T-cell (primary cell): ENCODE measurements at regions not wholly inside any gene's neighbourhood (a gene's known extent, or its start where the extent isn't known, plus 50 kb on each side); places are given as distances from the start of the nearest gene placed in this dataset.

Experiments
- ATAC-seq, 4 experiments: fragments of 200-7000 bp in 3 of 4; fragments of 150-1000 bp in 1 of 4; cut with Tn5 transposase; replicated peaks in 1 of 4; 1 replicate in 3 of 4; 2 replicates in 1 of 4; pipeline ENCODE4 v1.10.0; 2021; ENCODE audit warnings: moderate library complexity in 3 of 4, mild to moderate bottlenecking in 2 of 4, moderate number of reproducible peaks in 1 of 4
- CTCF ChIA-PET, 2 donors: fragments of 300-600 bp; sonication (Branson Sonifier 250); formaldehyde crosslinking; loops; one replicate each; lab custom pipeline; 2022; ENCODE audit warnings: antibody characterized with exemption in 2 of 2; lab: Charles Lee
- POLR2A ChIA-PET, 2 donors: fragments of 300-600 bp; sonication (Branson Sonifier 250); formaldehyde crosslinking; loops; one replicate each; lab custom pipeline; 2022; ENCODE audit warnings: antibody characterized with exemption in 2 of 2; lab: Charles Lee
- DNase-seq, 35 experiments: peaks; one replicate each; pipeline versions ENCODE4 v3.0.0 to v3.0.0-alpha.2; 2013 to 2023
- H3K27ac ChIP-seq: one replicate; pipeline ENCODE4 v1.5.1; 2013; ENCODE audit warnings: low read length
- H3K27me3 ChIP-seq, 2 experiments: replicated peaks in 1 of 2; 1 replicate in 1 of 2; 2 replicates in 1 of 2; pipeline versions ENCODE4 v1.6.1 to v1.7.0; 2013; ENCODE audit warnings: low read length in 1 of 2, mixed read lengths in 1 of 2; ENCODE audit not compliant: control insufficient read depth in 2 of 2, insufficient read depth in 2 of 2; ENCODE audit errors: extremely low read depth in 1 of 2
- H3K36me3 ChIP-seq, 2 donors: 1 replicate in 1 of 2; 2 replicates in 1 of 2; pipeline versions ENCODE4 v1.6.1 to v1.7.0; 2013; ENCODE audit warnings: low read length in 1 of 2; ENCODE audit not compliant: control insufficient read depth in 2 of 2, insufficient read depth in 1 of 2; ENCODE audit errors: extremely low read depth in 1 of 2
- H3K4me1 ChIP-seq, 2 experiments: 1 replicate in 1 of 2; 2 replicates in 1 of 2; pipeline versions ENCODE4 v1.6.1 to v1.7.0; 2013; ENCODE audit warnings: low read length in 2 of 2, mixed read lengths in 1 of 2; ENCODE audit not compliant: insufficient read depth in 2 of 2, control insufficient read depth in 1 of 2; ENCODE audit errors: extremely low read depth in 1 of 2
- H3K4me3 ChIP-seq, 2 donors: 1 replicate in 1 of 2; 2 replicates in 1 of 2; pipeline versions ENCODE4 v1.5.1 to v1.7.0; 2013; ENCODE audit warnings: mild to moderate bottlenecking in 2 of 2, low read length in 1 of 2, moderate library complexity in 1 of 2; ENCODE audit not compliant: control insufficient read depth in 1 of 2; ENCODE audit errors: extremely low read depth in 1 of 2
- H3K9me3 ChIP-seq: 2 replicates; pipeline ENCODE4 v1.7.0; 2013
- H3K27ac Mint-ChIP-seq, 2 donors: one replicate each; pipeline ENCODE4 v1.8.0; 2020 to 2021; ENCODE audit warnings: mild to moderate bottlenecking in 2 of 2, mixed read lengths in 2 of 2
- H3K27me3 Mint-ChIP-seq, 2 donors: one replicate each; pipeline ENCODE4 v1.8.0; 2021 to 2022; ENCODE audit warnings: mixed read lengths in 2 of 2
- H3K36me3 Mint-ChIP-seq: one replicate; pipeline ENCODE4 v1.8.0; 2021; ENCODE audit warnings: mixed read lengths
- H3K4me1 Mint-ChIP-seq, 3 donors: one replicate each; pipeline ENCODE4 v1.8.0; 2020 to 2022; ENCODE audit warnings: mixed read lengths in 3 of 3, mild to moderate bottlenecking in 1 of 3
- H3K4me3 Mint-ChIP-seq, 3 donors: one replicate each; pipeline ENCODE4 v1.8.0; 2020 to 2022; ENCODE audit warnings: mild to moderate bottlenecking in 3 of 3, mixed read lengths in 3 of 3, moderate library complexity in 3 of 3
- H3K9me3 Mint-ChIP-seq, 3 donors: one replicate each; pipeline ENCODE4 v1.8.0; 2020 to 2022; ENCODE audit warnings: mixed read lengths in 3 of 3
- WGBS: methylation state at CpG from one replicate; pipeline ENCODE4 v1.1.5; 2013; ENCODE audit warnings: missing lambda C conversion rate; ENCODE audit not compliant: insufficient coverage; 5-methylcytosine and 5-hydroxymethylcytosine counted together

DNA sequence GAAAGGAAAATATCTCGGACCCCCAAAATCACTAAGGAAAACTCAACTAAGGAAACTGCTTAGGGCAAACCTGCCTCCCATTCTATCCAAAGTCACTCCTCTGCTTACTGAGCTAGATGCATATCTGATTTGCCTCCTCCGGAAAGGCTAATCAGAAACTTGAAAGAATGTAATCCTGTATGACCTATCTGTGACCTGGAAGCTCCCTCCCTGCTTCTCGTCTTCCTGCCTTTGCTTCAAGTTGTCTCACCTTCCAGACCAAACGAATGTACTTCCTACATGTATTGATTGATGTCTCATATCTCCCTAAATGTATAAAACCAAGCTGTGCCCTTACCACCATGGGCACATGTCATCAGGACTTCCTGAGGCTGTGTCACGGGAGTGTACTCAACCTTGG, 58.1 kb upstream of the SEC61G start:
- H3K27ac ChIP-seq, result no peak overlapping the region
- no peaks in the 10 kb centered on the region for H3K36me3 ChIP-seq
- Mint-ChIP-seq H3K27me3 (peaks cover 6 to 7% of the 10 kb centered on the region in 2 donors), H3K4me3 (no peak overlapping the region), H3K9me3 (no peaks in the 10 kb centered on the region), H3K36me3 (no peaks in the 10 kb centered on the region), H3K27ac (no peak overlapping the region), H3K4me1 (no peaks in the 10 kb centered on the region)
- peaks cover 2 to 6% of the 10 kb centered on the region in 2 experiments for H3K27me3 ChIP-seq
- DNase-seq (no peak), ATAC-seq (no peak)
- CTCF ChIA-PET, result no interaction called here
- no peak overlapping the region for H3K4me3 ChIP-seq
- no peaks in the 10 kb centered on the region for H3K4me1 ChIP-seq
- no peaks in the 10 kb centered on the region for H3K9me3 ChIP-seq
- POLR2A ChIA-PET, result no interaction called here
- 67% methylated on average over 4 of the region's 5 CpGs for WGBS

DNA sequence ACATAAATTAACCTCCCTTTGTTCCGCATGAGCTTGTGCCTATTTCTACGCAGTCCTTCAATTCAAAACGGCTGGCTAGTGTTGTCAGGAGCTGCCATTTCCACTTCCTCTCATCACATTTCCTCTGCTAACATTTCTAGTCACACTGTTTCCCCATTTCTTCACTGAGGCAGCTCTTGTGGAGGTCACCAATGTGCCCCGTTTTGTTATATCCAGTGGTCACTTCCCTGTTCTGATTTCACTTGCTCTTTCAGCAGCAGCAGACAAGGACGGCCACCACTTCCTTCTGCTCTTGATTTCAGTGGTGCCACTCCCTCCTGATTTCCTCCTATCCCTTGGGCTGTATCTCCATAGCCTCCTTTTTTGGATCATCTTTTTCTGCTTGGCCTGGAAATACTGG, 64.8 kb upstream of the SEC61G start:
- DNase-seq, result no peak

DNA sequence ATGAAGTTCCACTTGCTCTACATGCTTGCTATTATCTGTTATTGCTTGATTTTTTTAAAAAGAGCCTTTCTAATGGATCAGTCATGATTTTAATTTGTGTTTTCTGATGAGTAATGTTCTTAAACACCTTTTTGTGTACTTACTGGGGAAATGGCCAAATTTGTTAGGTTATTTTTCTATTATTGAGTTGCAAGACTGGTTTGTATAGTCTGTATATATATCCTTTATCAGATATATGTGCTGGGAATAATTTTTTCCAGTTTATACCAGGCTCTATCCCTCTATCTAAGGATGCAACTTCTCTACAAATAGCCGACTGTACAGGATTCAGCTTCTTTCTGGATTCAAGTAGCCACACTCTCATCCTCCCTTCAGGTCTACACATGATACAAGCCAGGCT, 65.6 kb upstream of the SEC61G start:
- H3K9me3 ChIP-seq, result no peaks in the 10 kb centered on the region
- POLR2A ChIA-PET, result no interaction called here
- H3K4me3 ChIP-seq, result no peak overlapping the region
- ATAC-seq (no peak), DNase-seq (no peak)
- Mint-ChIP-seq H3K36me3 (no peaks in the 10 kb centered on the region), H3K27ac (no peak overlapping the region), H3K4me1 (no peaks in the 10 kb centered on the region), H3K27me3 (peaks cover 23 to 32% of the 10 kb centered on the region in 2 donors), H3K4me3 (no peak overlapping the region), H3K9me3 (peaks cover 0 to 10% (median 3%) of the 10 kb centered on the region in 3 donors)
- H3K36me3 ChIP-seq, result no peaks in the 10 kb centered on the region
- H3K27me3 ChIP-seq, result peaks cover 2 to 8% of the 10 kb centered on the region in 2 experiments
- H3K27ac ChIP-seq, result no peak overlapping the region
- H3K4me1 ChIP-seq, result no peaks in the 10 kb centered on the region
- CTCF ChIA-PET, result no interaction called here
- no CpG with 5 or more reads among the region's 1 CpG for WGBS

More for the DNA sequence above, 64.8 kb upstream of the SEC61G start:
- H3K4me1 ChIP-seq, result no peaks in the 10 kb centered on the region
- no peaks in the 10 kb centered on the region for H3K36me3 Mint-ChIP-seq
- H3K9me3 Mint-ChIP-seq, result peaks cover 0 to 4% (median 3%) of the 10 kb centered on the region in 3 donors
- ChIA-PET CTCF (no interaction called here), POLR2A (interaction anchor here in 1 of 2 donors (0.6 kb wide), 1 partner anchor 854 kb away, joined by 3 read pairs; no protein-coding TSS in a partner anchor)
- H3K27me3 ChIP-seq, result peaks cover 2 to 8% of the 10 kb centered on the region in 2 experiments
- H3K27me3 Mint-ChIP-seq, result peaks cover 24 to 32% of the 10 kb centered on the region in 2 donors
- WGBS, result 14% methylated on average over 5 of the region's 5 CpGs
- H3K27ac Mint-ChIP-seq, result no peak overlapping the region
- H3K27ac ChIP-seq, result no peak overlapping the region
- ATAC-seq, result no peak
- H3K9me3 ChIP-seq, result no peaks in the 10 kb centered on the region
- no peaks in the 10 kb centered on the region for H3K36me3 ChIP-seq
- H3K4me3 Mint-ChIP-seq, result no peak overlapping the region
- H3K4me3 ChIP-seq, result no peak overlapping the region
- no peaks in the 10 kb centered on the region for H3K4me1 Mint-ChIP-seq

DNA sequence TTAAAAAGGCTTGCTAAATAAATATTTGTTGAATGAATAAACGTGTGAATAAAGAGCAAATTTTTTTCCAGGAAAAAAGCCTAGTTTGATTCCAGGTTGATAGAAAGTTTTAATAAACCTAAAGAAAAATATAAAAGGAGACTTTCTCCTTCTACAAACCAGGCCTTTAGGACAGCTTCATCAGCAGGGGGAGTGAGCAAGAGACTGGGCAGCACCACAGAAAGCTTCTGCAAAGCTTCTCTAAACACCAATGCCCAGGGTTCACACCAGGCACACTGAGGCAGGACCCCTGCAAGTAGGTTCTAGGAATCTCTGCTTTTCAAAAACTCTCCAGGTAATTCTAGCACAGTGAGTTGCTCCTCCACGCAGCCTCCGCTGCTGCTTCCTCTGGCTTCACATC, 66.4 kb upstream of the SEC61G start:
- H3K9me3 Mint-ChIP-seq, result peaks cover 0 to 10% (median 3%) of the 10 kb centered on the region in 3 donors
- ATAC-seq (no peak), DNase-seq (no peak)
- no peaks in the 10 kb centered on the region for H3K4me1 Mint-ChIP-seq
- POLR2A ChIA-PET, result no interaction called here
- peaks cover 2 to 6% of the 10 kb centered on the region in 2 experiments for H3K27me3 ChIP-seq
- no peak overlapping the region for H3K4me3 Mint-ChIP-seq
- no peak overlapping the region for H3K4me3 ChIP-seq
- H3K4me1 ChIP-seq, result no peaks in the 10 kb centered on the region
- no peaks in the 10 kb centered on the region for H3K36me3 ChIP-seq
- CTCF ChIA-PET, result no interaction called here
- no peak overlapping the region for H3K27ac ChIP-seq
- no peak overlapping the region for H3K27ac Mint-ChIP-seq
- H3K9me3 ChIP-seq, result no peaks in the 10 kb centered on the region
- H3K27me3 Mint-ChIP-seq, result peaks cover 20 to 32% of the 10 kb centered on the region in 2 donors
- no peaks in the 10 kb centered on the region for H3K36me3 Mint-ChIP-seq
- 100% methylated on average over 2 of the region's 3 CpGs for whole genome bisulfite sequencing

DNA sequence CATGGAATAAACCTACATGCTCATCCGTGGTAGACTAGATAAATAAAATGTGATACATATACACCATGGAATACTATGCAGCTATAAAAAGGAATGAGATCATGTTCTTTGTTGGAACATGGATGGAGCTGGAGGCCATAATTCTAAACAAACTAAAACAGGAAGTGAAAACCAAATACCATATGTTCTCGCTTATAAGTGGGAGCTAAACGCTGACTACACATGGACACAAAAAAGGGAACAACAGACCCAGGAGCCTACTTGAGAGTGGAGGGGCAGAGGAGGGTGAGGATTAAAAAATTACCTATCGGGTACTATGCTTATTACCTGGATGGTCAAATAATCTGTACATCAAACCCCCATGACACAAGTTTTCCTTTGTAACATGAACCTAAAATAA, 68.7 kb upstream of the SEC61G start:
- no CpG with 5 or more reads among the region's 4 CpGs for WGBS
- Mint-ChIP-seq H3K4me3 (no peak overlapping the region), H3K9me3 (peaks cover 3 to 10% (median 5%) of the 10 kb centered on the region in 3 donors), H3K36me3 (no peaks in the 10 kb centered on the region), H3K27ac (no peak overlapping the region), H3K4me1 (no peaks in the 10 kb centered on the region), H3K27me3 (peaks cover 16 to 29% of the 10 kb centered on the region in 2 donors)
- ChIA-PET CTCF (no interaction called here), POLR2A (no interaction called here)
- no peak for DNase-seq
- no peaks in the 10 kb centered on the region for H3K36me3 ChIP-seq
- no peaks in the 10 kb centered on the region for H3K9me3 ChIP-seq
- peaks cover 0 to 3% of the 10 kb centered on the region in 2 experiments for H3K27me3 ChIP-seq
- no peak overlapping the region for H3K4me3 ChIP-seq
- no peak overlapping the region for H3K27ac ChIP-seq
- ATAC-seq, result no peak
- H3K4me1 ChIP-seq, result no peaks in the 10 kb centered on the region

DNA sequence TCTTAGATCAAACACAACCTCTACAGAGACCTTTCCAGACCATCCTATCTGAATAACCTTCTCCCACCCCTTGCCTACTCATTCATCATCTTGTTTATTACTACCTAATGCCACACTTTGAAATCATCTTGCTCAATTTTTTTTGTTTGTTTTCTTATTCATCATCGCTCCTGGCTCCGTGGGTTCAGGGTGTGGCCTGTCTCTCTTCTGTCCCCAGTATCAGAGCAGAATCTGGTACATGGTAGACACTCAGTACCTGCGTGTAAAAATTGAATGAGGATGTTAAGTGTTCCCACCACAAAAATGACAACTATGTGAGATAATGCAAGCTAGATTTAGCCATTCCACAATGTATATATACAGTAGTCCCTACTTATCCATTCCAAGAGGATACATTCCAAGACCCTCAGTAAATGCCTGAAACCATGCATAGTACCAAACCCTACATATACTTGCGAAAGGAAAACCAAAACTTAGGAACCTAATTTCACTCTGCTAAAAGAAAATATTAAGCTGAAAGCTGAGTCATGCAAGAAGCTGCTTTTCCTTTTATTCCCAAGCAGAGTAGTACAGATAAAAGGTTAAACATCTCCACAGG, 72.1 kb upstream of the SEC61G start:
- Histone ChIP-seq H3K9me3 (no peaks in the 10 kb centered on the region), H3K27me3 (peaks cover 0 to 4% of the 10 kb centered on the region in 2 experiments), H3K27ac (no peak overlapping the region), H3K36me3 (no peaks in the 10 kb centered on the region), H3K4me1 (no peaks in the 10 kb centered on the region), H3K4me3 (no peak overlapping the region)
- ChIA-PET CTCF (no interaction called here), POLR2A (no interaction called here)
- no peaks in the 10 kb centered on the region for H3K4me1 Mint-ChIP-seq
- peaks cover 3 to 10% (median 5%) of the 10 kb centered on the region in 3 donors for H3K9me3 Mint-ChIP-seq
- no peaks in the 10 kb centered on the region for H3K36me3 Mint-ChIP-seq
- WGBS, result no CpG with 5 or more reads among the region's 4 CpGs
- H3K27me3 Mint-ChIP-seq, result peaks cover 0 to 16% of the 10 kb centered on the region in 2 donors
- H3K27ac Mint-ChIP-seq, result no peak overlapping the region
- DNase-seq, result no peak
- ATAC-seq, result no peak
- H3K4me3 Mint-ChIP-seq, result no peak overlapping the region
